ENCODE measurements at regions not wholly inside any gene's neighbourhood (a gene's known extent, or its start where the extent isn't known, plus 50 kb on each side); places are given as distances from the start of the nearest gene placed in this dataset.
A peak's percentile ranks its signal among the peaks of the same experiment; 100 is the strongest.
"Not testable (repeated sequence)": the region's sequence is repeated elsewhere in the genome, so short reads cannot be mapped to it uniquely, and the experiment has no call there.

- no peak for DNase-seq
These were observed 185.3 kb downstream of the KCNRG start for GRCh38 chr13:50200569-50200968.

- DNase-seq: no peak
These were observed 185.7 kb downstream of the KCNRG start for GRCh38 chr13:50200988-50201387.

- DNase-seq: no peak
These were observed 187.2 kb downstream of the KCNRG start for GRCh38 chr13:50202485-50202884.

GRCh38 chr13:50203256-50203941 lies 188.2 kb downstream of the KCNRG start:
- DNase-seq: no peak

- no peak for DNase-seq
These were observed 190.3 kb downstream of the KCNRG start for GRCh38 chr13:50205581-50205980.

- DNase-seq: no peak
These were observed 193.6 kb downstream of the KCNRG start for GRCh38 chr13:50208826-50209335.

- DNase-seq: no peak
These were observed 194.4 kb downstream of the KCNRG start for GRCh38 chr13:50209631-50210030.

GRCh38 chr13:50213526-50213925 lies 198.3 kb downstream of the KCNRG start:
- DNase-seq: no peak

GRCh38 chr13:50214514-50214913 lies 199.3 kb downstream of the KCNRG start:
- DNase-seq: no peak

- DNase-seq: no peak
These were observed 200.2 kb downstream of the KCNRG start for GRCh38 chr13:50215399-50215798.

GRCh38 chr13:50219743-50220142 lies 204.5 kb downstream of the KCNRG start:
- DNase-seq: no peak

- DNase-seq: no peak
These were observed 205.7 kb downstream of the KCNRG start for GRCh38 chr13:50220938-50221337.

GRCh38 chr13:50222569-50223332 lies 207.5 kb downstream of the KCNRG start:
- no peak for DNase-seq

GRCh38 chr13:50224534-50224933 lies 209.3 kb downstream of the KCNRG start:
- DNase-seq: no peak

GRCh38 chr13:50225193-50226155 lies 210.2 kb downstream of the KCNRG start:
- no peak for DNase-seq

- no peak for DNase-seq
These were observed 211.4 kb downstream of the KCNRG start for GRCh38 chr13:50226515-50227155.

GRCh38 chr13:50227361-50227760 lies 212.1 kb downstream of the KCNRG start:
- peak; percentile 52 for DNase-seq

GRCh38 chr13:50228527-50228926 lies 213.3 kb downstream of the KCNRG start:
- no peak for DNase-seq

- DNase-seq: no peak
These were observed 214.9 kb downstream of the KCNRG start for GRCh38 chr13:50229960-50230661.

- DNase-seq: no peak
These were observed 215.4 kb downstream of the KCNRG start for GRCh38 chr13:50230662-50230978.

GRCh38 chr13:50233574-50233973 lies 218.3 kb downstream of the KCNRG start:
- not testable (repeated sequence) for DNase-seq
